Ishikawa (cell line): ENCODE measurements at regions not wholly inside any gene's neighbourhood (a gene's known extent, or its start where the extent isn't known, plus 50 kb on each side); places are given as distances from the start of the nearest gene placed in this dataset.

Source experiments
- CEBPB ChIP-seq: IDR thresholded peaks from 2 replicates; pipeline ENCODE4 v1.6.1; 2012
- CREB1 ChIP-seq: IDR thresholded peaks from 2 replicates; pipeline ENCODE4 v1.6.1; 2012; ENCODE audit warnings: low read depth
- EGR1 ChIP-seq: IDR thresholded peaks from 2 replicates; pipeline ENCODE4 v1.6.1; 2012
- EP300 ChIP-seq: IDR thresholded peaks from 2 replicates; pipeline ENCODE4 v1.6.1; 2012; ENCODE audit warnings: borderline replicate concordance
- FOXM1 ChIP-seq: IDR thresholded peaks from 2 replicates; pipeline ENCODE4 v1.6.1; 2012; ENCODE audit warnings: low read depth, borderline replicate concordance
- MAX ChIP-seq: IDR thresholded peaks from 2 replicates; pipeline ENCODE4 v1.6.1; 2012
- NFIC ChIP-seq: IDR thresholded peaks from 2 replicates; pipeline ENCODE4 v1.6.1; 2012
- RAD21 ChIP-seq: IDR thresholded peaks from 2 replicates; pipeline ENCODE4 v1.6.1; 2012; ENCODE audit warnings: low read depth
- REST ChIP-seq: IDR thresholded peaks from 2 replicates; pipeline ENCODE4 v1.6.1; 2012; ENCODE audit warnings: low read depth, mild to moderate bottlenecking
- TAF1 ChIP-seq: IDR thresholded peaks from 2 replicates; pipeline ENCODE4 v1.6.1; 2012; ENCODE audit warnings: low read depth, mild to moderate bottlenecking
- TCF12 ChIP-seq: IDR thresholded peaks from 2 replicates; pipeline ENCODE4 v1.6.1; 2012; ENCODE audit warnings: low read depth
- TEAD4 ChIP-seq: IDR thresholded peaks from 2 replicates; pipeline ENCODE4 v1.6.1; 2012
- YY1 ChIP-seq: IDR thresholded peaks from 2 replicates; pipeline ENCODE4 v1.6.1; 2012; ENCODE audit warnings: low read depth
- ZBTB7A ChIP-seq: IDR thresholded peaks from 2 replicates; pipeline ENCODE4 v1.6.1; 2012; ENCODE audit warnings: low read depth
- TF ChIP-seq, protein P1 (sequence below): IDR thresholded peaks from 2 replicates; pipeline ENCODE4 v1.6.1; 2012

DNA sequence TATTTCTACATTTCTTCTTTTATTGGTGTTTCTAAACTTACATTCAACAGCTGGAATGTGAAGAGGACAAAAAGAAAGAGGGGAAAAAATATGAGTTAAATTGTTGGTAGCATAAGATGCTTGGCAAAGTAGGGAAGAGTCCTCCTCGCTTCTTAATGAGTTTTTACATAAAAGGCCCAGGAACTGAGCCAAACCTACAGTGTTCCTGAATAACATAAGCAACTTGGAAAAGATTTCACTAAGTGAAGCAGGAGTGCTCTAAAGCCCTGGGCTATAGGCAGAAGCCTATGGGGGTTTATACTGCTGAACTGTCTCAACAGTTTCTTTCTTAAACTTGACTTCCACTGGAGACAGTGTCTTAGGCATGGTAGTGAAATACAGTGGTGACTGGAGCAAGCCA, 115.0 kb upstream of the USP25 start:
- no peak for TF ChIP-seq CREB1
- TF ChIP-seq TEAD4, result no peak
- TF ChIP-seq, protein P1, sequence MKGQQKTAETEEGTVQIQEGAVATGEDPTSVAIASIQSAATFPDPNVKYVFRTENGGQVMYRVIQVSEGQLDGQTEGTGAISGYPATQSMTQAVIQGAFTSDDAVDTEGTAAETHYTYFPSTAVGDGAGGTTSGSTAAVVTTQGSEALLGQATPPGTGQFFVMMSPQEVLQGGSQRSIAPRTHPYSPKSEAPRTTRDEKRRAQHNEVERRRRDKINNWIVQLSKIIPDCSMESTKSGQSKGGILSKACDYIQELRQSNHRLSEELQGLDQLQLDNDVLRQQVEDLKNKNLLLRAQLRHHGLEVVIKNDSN, result no peak
- TF ChIP-seq REST, result no peak
- no peak for TF ChIP-seq CEBPB
- no peak for TF ChIP-seq YY1
- no peak for TF ChIP-seq RAD21
- no peak for TF ChIP-seq NFIC
- no peak for TF ChIP-seq EGR1
- TF ChIP-seq TAF1, result no peak
- TF ChIP-seq EP300, result no peak
- no peak for TF ChIP-seq ZBTB7A

DNA sequence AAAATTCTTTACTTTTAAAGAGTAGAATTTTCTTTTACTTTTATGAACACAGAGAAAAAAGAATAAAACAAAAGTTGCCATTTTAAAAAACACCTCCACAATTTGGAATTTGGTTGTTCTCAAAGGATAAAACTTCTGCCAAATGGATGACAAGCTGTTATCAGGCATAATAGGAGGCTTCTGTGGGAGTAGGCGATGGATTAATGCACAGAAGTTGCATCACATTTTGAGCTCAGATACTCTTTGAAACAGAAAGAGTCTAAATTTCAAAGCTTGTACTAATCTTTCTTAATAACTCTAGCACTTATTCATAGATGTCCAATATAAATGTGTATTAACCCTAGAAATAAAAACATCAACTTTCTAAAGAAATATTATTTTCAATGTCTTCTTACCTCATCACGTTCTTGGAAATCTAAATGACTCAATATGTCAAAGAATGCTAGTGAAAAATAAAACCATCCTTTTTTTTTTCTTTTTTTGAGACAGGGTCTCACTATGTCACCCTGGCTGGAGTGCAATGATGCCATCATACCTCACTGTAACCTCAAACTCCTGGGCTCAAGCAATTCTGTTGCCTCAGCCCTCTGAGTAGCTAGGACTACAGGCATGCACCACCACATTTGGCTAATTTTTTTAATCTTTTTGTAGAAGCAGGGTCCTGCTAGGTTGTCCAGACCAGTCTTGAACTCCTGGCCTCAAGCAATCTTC, 112.8 kb upstream of the USP25 start:
- TF ChIP-seq YY1 (no peak), TEAD4 (no peak), REST (no peak), CREB1 (no peak), NFIC (no peak), RAD21 (no peak), ZBTB7A (no peak), MAX (no peak), CEBPB (no peak), EP300 (no peak), EGR1 (no peak), FOXM1 (no peak), TAF1 (no peak), TCF12 (no peak)
- TF ChIP-seq, protein P1, result no peak

DNA sequence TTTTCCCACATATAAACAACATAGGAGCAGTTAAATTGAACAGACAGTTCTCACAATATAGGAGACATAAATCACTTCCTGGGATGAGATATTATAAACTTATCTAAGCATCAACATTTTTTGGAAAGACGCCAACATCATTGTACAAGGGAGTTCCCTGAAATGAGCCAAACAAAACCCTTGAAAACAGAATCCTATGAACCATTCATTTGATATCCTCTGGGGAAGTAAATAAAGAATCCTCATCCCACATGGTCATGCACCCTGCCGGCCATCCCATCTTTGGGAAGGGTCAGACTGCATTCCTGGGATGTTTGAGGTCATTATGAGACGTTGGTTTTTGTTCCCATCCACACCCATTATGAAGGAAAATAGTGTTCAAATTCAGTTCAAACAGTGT, 111.8 kb upstream of the USP25 start:
- TF ChIP-seq CREB1 (no peak), EP300 (peak; percentile 54; the same call in 1 of the 2 replicates), NFIC (peak; percentile 69), YY1 (no peak), FOXM1 (peak; percentile 30; the same call in 1 of the 2 replicates), ZBTB7A (no peak), TCF12 (0 out of 2 replicates have a peak, but pooled peaks have one; percentile 42), TEAD4 (peak; percentile 91)

GRCh38 chr21:15620892-15621291, 108.9 kb upstream of the USP25 start:
- TF ChIP-seq MAX, result no peak
- TF ChIP-seq RAD21, result no peak

DNA sequence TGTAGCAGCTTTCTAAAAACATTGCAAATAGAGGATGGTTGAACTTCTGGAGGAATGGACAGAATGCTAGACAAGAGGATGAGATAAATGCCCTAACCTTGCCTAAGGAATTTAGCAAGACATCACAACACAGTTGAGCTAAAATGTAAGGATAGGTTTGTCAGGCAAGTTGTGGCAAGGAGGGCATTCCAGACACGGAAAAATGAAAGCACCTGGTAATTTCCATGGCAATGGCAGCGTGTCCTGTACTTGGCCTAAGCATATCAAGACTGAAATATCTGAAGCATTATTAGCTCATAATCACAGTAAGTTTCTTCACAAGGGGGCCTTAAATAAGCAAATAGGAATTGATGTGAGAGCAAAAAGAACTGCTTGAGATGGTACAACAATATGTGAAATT, 105.1 kb upstream of the USP25 start:
- TF ChIP-seq FOXM1, result no peak

- TF ChIP-seq TCF12, result no peak
- no peak for TF ChIP-seq EGR1
- TF ChIP-seq RAD21, result no peak
- TF ChIP-seq TEAD4, result no peak
- TF ChIP-seq NFIC, result no peak
- TF ChIP-seq EP300, result no peak
- TF ChIP-seq FOXM1, result no peak
- no peak for TF ChIP-seq CREB1
- no peak for TF ChIP-seq ZBTB7A
- no peak for TF ChIP-seq REST
These were observed 104.4 kb upstream of the USP25 start for GRCh38 chr21:15625363-15625762.
